Neural cell (in vitro differentiated cells): ENCODE measurements at regions not wholly inside any gene's neighbourhood (a gene's known extent, or its start where the extent isn't known, plus 50 kb on each side); places are given as distances from the start of the nearest gene placed in this dataset.

ENCODE experiments used
- H2AFZ ChIP-seq: fragments of 200-600, 300-800 bp; sonication (generic), shearing (Covaris generic); 2 replicates; pipeline ENCODE4 v1.6.0; 2014; ENCODE audit warnings: low read depth, mild to moderate bottlenecking, antibody characterized with exemption, low read length, moderate library complexity
- H3F3A ChIP-seq: fragments of 200-600 bp; shearing (Covaris generic); 2 replicates; pipeline ENCODE4 v1.6.1; 2016; ENCODE audit warnings: mild to moderate bottlenecking, moderate library complexity, mixed read lengths, antibody characterized with exemption, low read length; ENCODE audit not compliant: insufficient read depth, poor library complexity, severe bottlenecking
- H3K27ac ChIP-seq: fragments of 200-600, 300-800 bp; sonication (generic), shearing (Covaris generic); 2 replicates; pipeline ENCODE4 v1.5.1; 2014; ENCODE audit warnings: mild to moderate bottlenecking, low read length, moderate library complexity
- H3K27me3 ChIP-seq: fragments of 300-800, 200-600 bp; sonication (generic), shearing (Covaris generic); 2 replicates; pipeline ENCODE4 v1.6.0; 2014; ENCODE audit warnings: mild to moderate bottlenecking, low read depth, low read length, moderate library complexity; ENCODE audit not compliant: insufficient read depth
- H3K36me3 ChIP-seq: fragments of 300-800, 200-600 bp; sonication (generic), shearing (Covaris generic); 2 replicates; pipeline ENCODE4 v1.5.1; 2014; ENCODE audit warnings: mild to moderate bottlenecking, antibody characterized with exemption, low read length, moderate library complexity; ENCODE audit not compliant: insufficient read depth
- H3K4me2 ChIP-seq: fragments of 300-800, 200-600 bp; sonication (generic), shearing (Covaris generic); 2 replicates; pipeline ENCODE4 v1.6.0; 2014; ENCODE audit warnings: mild to moderate bottlenecking, low read length
- H3K4me3 ChIP-seq: fragments of 300-800, 200-600 bp; sonication (generic), shearing (Covaris generic); 2 replicates; pipeline ENCODE4 v1.5.1; 2014; ENCODE audit warnings: mild to moderate bottlenecking, low read length, moderate library complexity
- H3K79me2 ChIP-seq: fragments of 200-600 bp; shearing (Covaris generic); replicated peaks from 2 replicates; pipeline ENCODE4 v1.6.0; 2014; ENCODE audit warnings: mild to moderate bottlenecking, low read length, moderate library complexity; ENCODE audit not compliant: insufficient read depth
- H3K9ac ChIP-seq: fragments of 300-800, 200-600 bp; sonication (generic), shearing (Covaris generic); 2 replicates; pipeline ENCODE4 v1.6.1; 2016; ENCODE audit warnings: mild to moderate bottlenecking, low read length, mixed read lengths
- H3K9me2 ChIP-seq: fragments of 200-600 bp; shearing (Covaris generic); 2 replicates; pipeline ENCODE4 v1.6.1; 2016; ENCODE audit warnings: mild to moderate bottlenecking, low read length, mixed read lengths; ENCODE audit not compliant: insufficient read depth
- H3K9me3 ChIP-seq: fragments of 200-600, 300-800 bp; sonication (generic), shearing (Covaris generic); 2 replicates; pipeline ENCODE4 v1.6.1; 2016; ENCODE audit warnings: mild to moderate bottlenecking, mixed run types, low read length, moderate library complexity, mixed read lengths
- H4K20me1 ChIP-seq: fragments of 200-600 bp; shearing (Covaris generic); 2 replicates; pipeline ENCODE4 v1.6.1; 2016; ENCODE audit warnings: mild to moderate bottlenecking, mixed run types; ENCODE audit not compliant: insufficient read depth
- CTCF ChIP-seq: fragments of 450-650 bp; IDR thresholded peaks from 2 replicates; pipeline ENCODE4 v1.5.1; 2014; ENCODE audit warnings: antibody characterized with exemption, mild to moderate bottlenecking, moderate library complexity; ENCODE audit not compliant: poor library complexity, severe bottlenecking
- EP300 ChIP-seq: fragments of 450-650 bp; conservative IDR thresholded peaks from 2 replicates; pipeline ENCODE4 v1.6.1; 2014; ENCODE audit warnings: antibody characterized with exemption, mild to moderate bottlenecking, moderate library complexity; ENCODE audit not compliant: poor library complexity, severe bottlenecking
- EZH2 ChIP-seq: fragments of 200-600, 300-800 bp; shearing (Covaris generic), sonication (generic); IDR thresholded peaks from 2 replicates; pipeline ENCODE4 v1.6.1; 2014; ENCODE audit warnings: antibody characterized with exemption, low read length, borderline replicate concordance, mild to moderate bottlenecking; ENCODE audit not compliant: insufficient read depth, poor library complexity, severe bottlenecking
- MXI1 ChIP-seq: fragments of 450-650 bp; conservative IDR thresholded peaks from 2 replicates; pipeline ENCODE4 v1.6.1; 2014; ENCODE audit warnings: antibody characterized with exemption, mild to moderate bottlenecking; ENCODE audit not compliant: poor library complexity, severe bottlenecking
- POLR2AphosphoS5 ChIP-seq: IDR thresholded peaks from 2 replicates; pipeline ENCODE4 v1.6.1; 2012
- RAD21 ChIP-seq: fragments of 450-650 bp; conservative IDR thresholded peaks from 2 replicates; pipeline ENCODE4 v1.6.1; 2014; ENCODE audit warnings: antibody characterized with exemption, mild to moderate bottlenecking, moderate library complexity
- REST ChIP-seq: IDR thresholded peaks from 2 replicates; pipeline ENCODE4 v1.6.1; 2012; ENCODE audit warnings: borderline replicate concordance
- SMC3 ChIP-seq: fragments of 450-650 bp; conservative IDR thresholded peaks from 2 replicates; pipeline ENCODE4 v1.6.1; 2014; ENCODE audit warnings: antibody characterized with exemption, mild to moderate bottlenecking, moderate library complexity; ENCODE audit not compliant: poor library complexity
- TAF1 ChIP-seq: IDR thresholded peaks from 2 replicates; pipeline ENCODE4 v1.6.1; 2012; ENCODE audit warnings: low read depth

DNA sequence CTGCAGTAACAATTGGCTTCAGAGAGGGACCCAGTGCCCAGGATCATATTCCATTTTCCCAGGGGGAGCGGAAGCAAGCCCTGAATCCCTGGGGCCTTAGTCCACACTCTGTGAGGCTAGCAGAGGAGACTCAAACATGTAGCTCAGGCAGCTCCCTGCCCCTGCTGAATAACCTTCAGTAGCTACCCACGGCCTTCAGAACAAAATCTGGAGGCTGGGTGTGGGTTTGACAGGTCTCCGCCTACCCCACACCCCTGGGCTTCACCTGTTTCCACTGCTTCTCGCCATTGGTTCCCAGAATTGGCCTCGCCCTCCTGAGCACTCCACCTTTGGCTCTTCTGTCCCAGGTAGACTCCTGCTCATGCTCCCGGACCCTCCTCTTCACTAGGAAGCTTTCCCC is 93.6 kb upstream of the ATP2B2 start:
- no peaks in the 10 kb centered on the region for H3K36me3 ChIP-seq
- TF ChIP-seq CTCF (no peak), SMC3 (no peak), RAD21 (no peak), EP300 (no peak), TAF1 (no peak), REST (no peak), MXI1 (no peak), EZH2 (no peak), POLR2AphosphoS5 (no peak)
- H3K27ac ChIP-seq = no peak overlapping the region
- no peak overlapping the region for H3K9ac ChIP-seq
- H3K4me2 ChIP-seq = no peak overlapping the region
- H3K9me2 ChIP-seq = no peaks in the 10 kb centered on the region
- no peak overlapping the region for H2AFZ ChIP-seq
- H4K20me1 ChIP-seq = no peaks in the 10 kb centered on the region
- no peak overlapping the region for H3K4me3 ChIP-seq
- H3K79me2 ChIP-seq = no peaks in the 10 kb centered on the region
- no peaks in the 10 kb centered on the region for H3F3A ChIP-seq
- no peaks in the 10 kb centered on the region for H3K27me3 ChIP-seq
- no peaks in the 10 kb centered on the region for H3K9me3 ChIP-seq

DNA sequence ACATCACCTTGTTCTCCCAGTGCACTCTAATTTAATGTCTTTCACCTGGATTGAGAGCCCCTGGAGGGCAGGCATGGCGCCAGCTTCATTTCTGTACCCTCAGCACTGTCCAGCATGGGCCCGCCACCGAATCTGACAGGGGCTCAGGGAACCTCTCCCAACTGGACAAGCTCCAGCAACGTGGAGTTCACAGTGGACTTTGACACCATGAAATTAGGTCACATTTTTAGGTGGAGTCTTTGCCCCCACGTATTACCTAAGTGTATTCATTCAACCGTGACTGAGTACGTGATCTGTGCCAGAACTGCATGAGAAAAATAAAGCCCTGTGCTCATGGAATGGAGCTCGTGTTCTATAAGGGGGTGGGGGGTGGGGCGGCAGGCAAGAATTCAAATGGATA is 94.1 kb upstream of the ATP2B2 start:
- no peaks in the 10 kb centered on the region for H3K9me2 ChIP-seq
- H2AFZ ChIP-seq = no peak overlapping the region
- H3K79me2 ChIP-seq = no peaks in the 10 kb centered on the region
- no peak overlapping the region for H3K4me3 ChIP-seq
- H4K20me1 ChIP-seq = no peaks in the 10 kb centered on the region
- no peaks in the 10 kb centered on the region for H3F3A ChIP-seq
- no peak overlapping the region for H3K4me2 ChIP-seq
- no peak overlapping the region for H3K9ac ChIP-seq
- TF ChIP-seq POLR2AphosphoS5 (no peak), MXI1 (no peak), TAF1 (no peak), CTCF (no peak), SMC3 (no peak), EZH2 (no peak), EP300 (no peak), RAD21 (no peak), REST (no peak)
- no peak overlapping the region for H3K27ac ChIP-seq
- H3K27me3 ChIP-seq = no peaks in the 10 kb centered on the region
- H3K36me3 ChIP-seq = no peaks in the 10 kb centered on the region
- no peaks in the 10 kb centered on the region for H3K9me3 ChIP-seq
